Caco-2 (cell line): ENCODE measurements at regions not wholly inside any gene's neighbourhood (a gene's known extent, or its start where the extent isn't known, plus 50 kb on each side); places are given as distances from the start of the nearest gene placed in this dataset.
A peak's percentile ranks its signal among the peaks of the same experiment; 100 is the strongest.

Source experiments
- BruUV-seq: library from RNA; stranded (reverse); fragments of 400-500 nt; replicated peaks from 2 replicates; lab custom pipeline; 2021; lab: Mats Ljungman, UMichigan
- CTCF ChIA-PET: fragments of 300-600 bp; sonication (Branson Sonifier 250); formaldehyde crosslinking; loops from one replicate; lab custom pipeline; 2022; ENCODE audit warnings: antibody characterized with exemption; lab: Charles Lee
- POLR2A ChIA-PET: fragments of 300-600 bp; sonication (Branson Sonifier 250); formaldehyde crosslinking; loops from one replicate; lab custom pipeline; 2022; ENCODE audit warnings: antibody characterized with exemption; lab: Charles Lee
- DNase-seq, 2 experiments: peaks; one replicate each; pipeline versions ENCODE4 v3.0.0 to v3.0.0-alpha.2; 2020 to 2022
- H3K27me3 ChIP-seq: replicated peaks from 2 replicates; pipeline ENCODE4 v1.6.0; 2011; ENCODE audit warnings: low read length; ENCODE audit not compliant: control insufficient read depth, insufficient read depth
- H3K36me3 ChIP-seq: 2 replicates; pipeline ENCODE4 v1.5.1; 2011; ENCODE audit warnings: low read length; ENCODE audit not compliant: control insufficient read depth, insufficient read depth
- H3K4me1 ChIP-seq: fragments of 250-450 bp; sonication (Bioruptor Pico); 2 replicates; pipeline ENCODE4 v1.5.1; 2020; ENCODE audit warnings: mild to moderate bottlenecking
- H3K4me3 ChIP-seq: 2 replicates; pipeline ENCODE4 v1.5.1; 2011; ENCODE audit warnings: low read depth, mild to moderate bottlenecking, control low read depth, low read length
- H3K9me3 ChIP-seq: fragments of 250-450 bp; sonication (Bioruptor Pico); 2 replicates; pipeline ENCODE4 v1.5.1; 2020; ENCODE audit warnings: mild to moderate bottlenecking, moderate library complexity
- H3K27ac Mint-ChIP-seq: one replicate; pipeline ENCODE4 v1.8.0; 2022; ENCODE audit warnings: mixed read lengths; ENCODE audit not compliant: unreplicated experiment
- H3K27me3 Mint-ChIP-seq: one replicate; pipeline ENCODE4 v1.8.0; 2022; ENCODE audit warnings: mixed read lengths; ENCODE audit not compliant: insufficient read depth, unreplicated experiment
- H3K36me3 Mint-ChIP-seq: one replicate; pipeline ENCODE4 v1.8.0; 2022; ENCODE audit warnings: mild to moderate bottlenecking, mixed read lengths; ENCODE audit not compliant: insufficient read depth, unreplicated experiment
- H3K4me1 Mint-ChIP-seq: one replicate; pipeline ENCODE4 v1.8.0; 2022; ENCODE audit warnings: low read depth, mixed read lengths; ENCODE audit not compliant: unreplicated experiment
- H3K4me3 Mint-ChIP-seq: one replicate; pipeline ENCODE4 v1.8.0; 2022; ENCODE audit warnings: mild to moderate bottlenecking, moderate library complexity, mixed read lengths; ENCODE audit not compliant: unreplicated experiment
- H3K9me3 Mint-ChIP-seq: one replicate; pipeline ENCODE4 v1.8.0; 2022; ENCODE audit warnings: mixed read lengths; ENCODE audit not compliant: unreplicated experiment
- CTCF ChIP-seq, 2 experiments: fragments of 200-600 bp in 1 of 2; IDR thresholded peaks; 1 replicate in 1 of 2; 2 replicates in 1 of 2; pipeline versions ENCODE4 v1.5.1 to v1.8.0; 2011 to 2022; ENCODE audit warnings: antibody characterized with exemption in 1 of 2, control low read depth in 1 of 2, inconsistent platforms in 1 of 2, low read depth in 1 of 2, low read length in 1 of 2, mild to moderate bottlenecking in 1 of 2, moderate library complexity in 1 of 2; ENCODE audit not compliant: insufficient read depth in 1 of 2, severe bottlenecking in 1 of 2, unreplicated experiment in 1 of 2
- intact Hi-C: fragments of 100-400 bp; cut with micrococcal nuclease; formaldehyde crosslinking; loops from one replicate; pipeline ENCODE4 v1.10.0; 2022; ENCODE audit not compliant: unreplicated experiment

GRCh38 chr20:17888044-17888443, 80.5 kb downstream of the SNX5 start:
- TF ChIP-seq CTCF (IDR thresholded peaks at IDR 0.05; ENCODE audit: insufficient read depth in 1 of 2, low read depth in 1 of 2, low read length in 1 of 2, severe bottlenecking in 1 of 2, unreplicated experiment in 1 of 2) = no peak
- intact Hi-C loops = no loop called here

GRCh38 chr20:17887331-17888030, 81.1 kb downstream of the SNX5 start:
- ChIA-PET POLR2A (no interaction called here), CTCF (no interaction called here)
- intact Hi-C loops = no loop called here
- Histone ChIP-seq H3K4me1 (no peaks in the 10 kb centered on the region; the same call in 1 of the 2 replicates), H3K4me3 (no peak overlapping the region), H3K27me3 (no peaks in the 10 kb centered on the region), H3K9me3 (peaks cover 24% of the 10 kb centered on the region), H3K36me3 (no peaks in the 10 kb centered on the region)
- H3K27me3 Mint-ChIP-seq = no peaks in the 10 kb centered on the region
- no peak for DNase-seq
- H3K4me3 Mint-ChIP-seq = no peak overlapping the region
- no TSS peak for BruUV-seq
- H3K36me3 Mint-ChIP-seq = no peaks in the 10 kb centered on the region
- no peak for TF ChIP-seq CTCF (IDR thresholded peaks at IDR 0.05; ENCODE audit: insufficient read depth in 1 of 2, low read depth in 1 of 2, low read length in 1 of 2, severe bottlenecking in 1 of 2, unreplicated experiment in 1 of 2)
- H3K9me3 Mint-ChIP-seq = peaks cover 39% of the 10 kb centered on the region
- H3K27ac Mint-ChIP-seq = peak overlapping the region; percentile 40
- peaks cover 17% of the 10 kb centered on the region for H3K4me1 Mint-ChIP-seq

More at GRCh38 chr20:17888044-17888443, 80.5 kb downstream of the SNX5 start:
- Histone ChIP-seq H3K36me3 (no peaks in the 10 kb centered on the region), H3K9me3 (peaks cover 24% of the 10 kb centered on the region), H3K27me3 (no peaks in the 10 kb centered on the region), H3K4me3 (no peak overlapping the region), H3K4me1 (no peaks in the 10 kb centered on the region; the same call in 1 of the 2 replicates)
- ChIA-PET CTCF (no interaction called here), POLR2A (no interaction called here)
- Mint-ChIP-seq H3K27me3 (no peaks in the 10 kb centered on the region), H3K27ac (peak overlapping the region; percentile 40), H3K4me1 (peaks cover 20% of the 10 kb centered on the region), H3K4me3 (no peak overlapping the region), H3K36me3 (no peaks in the 10 kb centered on the region), H3K9me3 (peaks cover 44% of the 10 kb centered on the region)
- no peak for DNase-seq
- BruUV-seq = no TSS peak

- ChIA-PET CTCF (no interaction called here), POLR2A (interaction anchor here (0.6 kb wide), 1 partner anchor 316 kb away, joined by 4 read pairs; the partner anchor contains the start of gene DSTN)
- DNase-seq = no peak
- H3K4me1 Mint-ChIP-seq = peaks cover 8% of the 10 kb centered on the region
- peaks cover 13% of the 10 kb centered on the region for H3K9me3 ChIP-seq
- H3K9me3 Mint-ChIP-seq = peaks cover 23% of the 10 kb centered on the region
- H3K27me3 Mint-ChIP-seq = no peaks in the 10 kb centered on the region
- no peaks in the 10 kb centered on the region for H3K27me3 ChIP-seq
- H3K36me3 ChIP-seq = no peaks in the 10 kb centered on the region
- intact Hi-C loops = no loop called here
- H3K4me3 Mint-ChIP-seq = no peak overlapping the region
- no peak overlapping the region for H3K27ac Mint-ChIP-seq
- no peaks in the 10 kb centered on the region for H3K4me1 ChIP-seq
- no TSS peak for BruUV-seq
- no peak overlapping the region for H3K4me3 ChIP-seq
- no peaks in the 10 kb centered on the region for H3K36me3 Mint-ChIP-seq
- no peak for TF ChIP-seq CTCF (IDR thresholded peaks at IDR 0.05; ENCODE audit: insufficient read depth in 1 of 2, low read depth in 1 of 2, low read length in 1 of 2, severe bottlenecking in 1 of 2, unreplicated experiment in 1 of 2)
Observed at GRCh38 chr20:17885544-17885943, 83.0 kb downstream of the SNX5 start.
